GM23338 (cell line): ENCODE measurements at regions not wholly inside any gene's neighbourhood (a gene's known extent, or its start where the extent isn't known, plus 50 kb on each side); places are given as distances from the start of the nearest gene placed in this dataset.

Experiments
- CTCF ChIP-seq, 2 experiments: fragments of 200-600 bp in 1 of 2; sonication (generic) in 1 of 2; conservative IDR thresholded peaks; 2 replicates each; pipeline versions ENCODE4 v1.5.1 to v1.6.1; 2016 to 2017; ENCODE audit warnings: antibody characterized with exemption in 2 of 2, low read depth in 2 of 2, mild to moderate bottlenecking in 2 of 2, moderate library complexity in 1 of 2
- TF ChIP-seq, protein P1 (sequence below): IDR thresholded peaks from 2 replicates; pipeline ENCODE4 v1.6.1; 2016; ENCODE audit warnings: antibody characterized with exemption

DNA sequence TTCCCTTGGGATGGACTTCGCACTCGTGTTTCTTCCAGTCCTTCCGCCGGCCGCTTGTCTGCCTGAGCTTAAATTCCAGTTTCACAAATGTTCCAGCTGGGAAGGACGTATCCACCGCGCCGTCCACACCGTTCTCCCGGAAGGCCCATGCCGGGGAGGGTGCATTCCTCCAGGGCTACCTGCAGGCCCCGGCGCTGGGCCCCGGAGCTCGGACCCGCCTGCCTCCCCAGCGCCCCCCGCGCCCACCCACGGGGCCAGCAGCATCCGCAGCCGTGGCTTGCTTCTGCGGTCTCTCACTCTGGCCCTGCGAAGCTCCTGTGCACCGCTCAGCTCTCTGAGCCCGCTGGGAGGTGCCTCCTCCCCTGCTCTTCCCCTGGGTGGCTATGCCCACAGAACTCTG lies 2084.1 kb downstream of the TP53TG3F start:
- no peak for TF ChIP-seq CTCF (conservative IDR thresholded peaks at IDR 0.05; ENCODE audit: low read depth in 2 of 2)
- TF ChIP-seq, protein P1, sequence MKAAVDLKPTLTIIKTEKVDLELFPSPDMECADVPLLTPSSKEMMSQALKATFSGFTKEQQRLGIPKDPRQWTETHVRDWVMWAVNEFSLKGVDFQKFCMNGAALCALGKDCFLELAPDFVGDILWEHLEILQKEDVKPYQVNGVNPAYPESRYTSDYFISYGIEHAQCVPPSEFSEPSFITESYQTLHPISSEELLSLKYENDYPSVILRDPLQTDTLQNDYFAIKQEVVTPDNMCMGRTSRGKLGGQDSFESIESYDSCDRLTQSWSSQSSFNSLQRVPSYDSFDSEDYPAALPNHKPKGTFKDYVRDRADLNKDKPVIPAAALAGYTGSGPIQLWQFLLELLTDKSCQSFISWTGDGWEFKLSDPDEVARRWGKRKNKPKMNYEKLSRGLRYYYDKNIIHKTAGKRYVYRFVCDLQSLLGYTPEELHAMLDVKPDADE, result no peak
